ENCODE measurements at regions not wholly inside any gene's neighbourhood (a gene's known extent, or its start where the extent isn't known, plus 50 kb on each side); places are given as distances from the start of the nearest gene placed in this dataset.

DNA sequence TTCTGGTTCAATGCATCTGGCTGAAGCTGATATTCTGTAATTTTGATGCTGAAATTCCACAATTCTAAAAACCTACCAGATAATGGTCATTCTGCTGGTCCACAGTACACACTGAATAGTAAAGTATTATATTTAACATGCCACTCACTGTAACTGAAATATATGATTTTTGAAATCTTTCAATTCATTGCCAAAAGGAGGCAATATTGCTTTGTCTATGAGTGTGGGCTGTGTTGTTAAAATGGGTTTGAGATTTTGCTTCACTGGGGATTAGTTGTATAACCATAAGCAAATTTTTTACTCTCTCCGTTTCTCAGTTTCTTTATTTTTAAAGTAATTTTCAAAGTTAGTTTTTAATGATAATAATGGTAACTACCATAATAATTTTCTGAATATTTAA, 1404.1 kb upstream of the IGFBP7 start:
- TF ChIP-seq, protein P1, sequence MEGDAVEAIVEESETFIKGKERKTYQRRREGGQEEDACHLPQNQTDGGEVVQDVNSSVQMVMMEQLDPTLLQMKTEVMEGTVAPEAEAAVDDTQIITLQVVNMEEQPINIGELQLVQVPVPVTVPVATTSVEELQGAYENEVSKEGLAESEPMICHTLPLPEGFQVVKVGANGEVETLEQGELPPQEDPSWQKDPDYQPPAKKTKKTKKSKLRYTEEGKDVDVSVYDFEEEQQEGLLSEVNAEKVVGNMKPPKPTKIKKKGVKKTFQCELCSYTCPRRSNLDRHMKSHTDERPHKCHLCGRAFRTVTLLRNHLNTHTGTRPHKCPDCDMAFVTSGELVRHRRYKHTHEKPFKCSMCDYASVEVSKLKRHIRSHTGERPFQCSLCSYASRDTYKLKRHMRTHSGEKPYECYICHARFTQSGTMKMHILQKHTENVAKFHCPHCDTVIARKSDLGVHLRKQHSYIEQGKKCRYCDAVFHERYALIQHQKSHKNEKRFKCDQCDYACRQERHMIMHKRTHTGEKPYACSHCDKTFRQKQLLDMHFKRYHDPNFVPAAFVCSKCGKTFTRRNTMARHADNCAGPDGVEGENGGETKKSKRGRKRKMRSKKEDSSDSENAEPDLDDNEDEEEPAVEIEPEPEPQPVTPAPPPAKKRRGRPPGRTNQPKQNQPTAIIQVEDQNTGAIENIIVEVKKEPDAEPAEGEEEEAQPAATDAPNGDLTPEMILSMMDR (IDR thresholded peaks at IDR 0.05; ENCODE audit: low read length): no peak
- TF ChIP-seq EZH2 (IDR thresholded peaks at IDR 0.05; ENCODE audit: borderline replicate concordance, low read length): no peak

Data from OCI-LY1 (cell line).